IMR-90 (cell line): ENCODE measurements at regions not wholly inside any gene's neighbourhood (a gene's known extent, or its start where the extent isn't known, plus 50 kb on each side); places are given as distances from the start of the nearest gene placed in this dataset.

Experiments
- CEBPB ChIP-seq: IDR thresholded peaks from 2 replicates; pipeline ENCODE4 v1.6.1; 2012; ENCODE audit warnings: low read depth, low read length, improper control_type of control experiment
- CTCF ChIP-seq: conservative IDR thresholded peaks from 2 replicates; pipeline ENCODE4 v1.5.1; 2012; ENCODE audit warnings: mild to moderate bottlenecking, low read depth, low read length, improper control_type of control experiment
- MAFK ChIP-seq: IDR thresholded peaks from 2 replicates; pipeline ENCODE4 v1.6.1; 2012; ENCODE audit warnings: low read depth, low read length, improper control_type of control experiment
- MXI1 ChIP-seq: IDR thresholded peaks from 2 replicates; pipeline ENCODE4 v1.6.1; 2012; ENCODE audit warnings: low read depth, mild to moderate bottlenecking, low read length, moderate library complexity, borderline replicate concordance
- NFE2L2 ChIP-seq: fragments of 150-350 bp; IDR thresholded peaks from 2 replicates; pipeline ENCODE4 v1.6.1; 2016; ENCODE audit warnings: low read depth, mild to moderate bottlenecking, low read length
- POLR2A ChIP-seq: IDR thresholded peaks from 2 replicates; pipeline ENCODE4 v1.6.1; 2012; ENCODE audit warnings: mild to moderate bottlenecking, low read depth, low read length
- RAD21 ChIP-seq: IDR thresholded peaks from 2 replicates; pipeline ENCODE4 v1.6.1; 2012; ENCODE audit warnings: low read length, improper control_type of control experiment
- RCOR1 ChIP-seq: IDR thresholded peaks from 2 replicates; pipeline ENCODE4 v1.6.1; 2012; ENCODE audit warnings: mild to moderate bottlenecking, low read length, improper control_type of control experiment; ENCODE audit not compliant: insufficient replicate concordance
- RFX5 ChIP-seq: IDR thresholded peaks from 2 replicates; pipeline ENCODE4 v1.8.0; 2012; ENCODE audit warnings: low read depth, mild to moderate bottlenecking, low read length, moderate library complexity
- SMC3 ChIP-seq: fragments of 150-350 bp; IDR thresholded peaks from 2 replicates; pipeline ENCODE4 v1.6.1; 2016; ENCODE audit warnings: low read depth, mild to moderate bottlenecking, antibody characterized with exemption, low read length, moderate library complexity
- USF2 ChIP-seq: fragments of 150-350 bp; IDR thresholded peaks from 2 replicates; pipeline ENCODE4 v1.6.1; 2017; ENCODE audit warnings: mild to moderate bottlenecking, antibody characterized with exemption, low read length, low read depth

- TF ChIP-seq POLR2A (no peak), CTCF (no peak), RCOR1 (no peak), NFE2L2 (no peak), CEBPB (no peak), MXI1 (no peak), RAD21 (no peak), RFX5 (no peak), USF2 (no peak), SMC3 (no peak), MAFK (no peak)
These were observed 598.3 kb downstream of the CCDC171 start for GRCh38 chr9:16150938-16151650.
